ENCODE measurements at regions not wholly inside any gene's neighbourhood (a gene's known extent, or its start where the extent isn't known, plus 50 kb on each side); places are given as distances from the start of the nearest gene placed in this dataset.

GRCh38 chr15:24858737-24859601 lies 95.8 kb upstream of the SNRPN start:
- intact Hi-C loops (cut with DNase I) = no loop called here
- Histone ChIP-seq H3K36me3 (no peaks in the 10 kb centered on the region), H3K4me1 (no peaks in the 10 kb centered on the region), H3K4me3 (no peak overlapping the region), H3K9me3 (peaks cover 0 to 7% of the 10 kb centered on the region in 2 donors), H3K27ac (no peak overlapping the region), H3K27me3 (peaks cover 3 to 25% of the 10 kb centered on the region in 2 donors)
- no peak for ATAC-seq
- no peak for TF ChIP-seq CTCF (IDR thresholded peaks at IDR 0.05)
- no peak for DNase-seq

- H3K4me3 ChIP-seq = no peak overlapping the region
- DNase-seq (no peak), ATAC-seq (no peak)
- intact Hi-C loops (cut with DNase I) = no loop called here
- no peaks in the 10 kb centered on the region for H3K36me3 ChIP-seq
- no peak for TF ChIP-seq CTCF (IDR thresholded peaks at IDR 0.05)
- peaks cover 0 to 2% of the 10 kb centered on the region in 2 donors for H3K9me3 ChIP-seq
- H3K27me3 ChIP-seq = peaks cover 3 to 24% of the 10 kb centered on the region in 2 donors
- no peak overlapping the region for H3K27ac ChIP-seq
- H3K4me1 ChIP-seq = no peaks in the 10 kb centered on the region
Observed at GRCh38 chr15:24861014-24861690, 93.6 kb upstream of the SNRPN start.

GRCh38 chr15:24862726-24863521 lies 91.9 kb upstream of the SNRPN start:
- no peak for ATAC-seq
- intact Hi-C loops (cut with DNase I) = no loop called here
- Histone ChIP-seq H3K4me1 (no peaks in the 10 kb centered on the region), H3K27me3 (peaks cover 0 to 8% of the 10 kb centered on the region in 2 donors), H3K36me3 (no peaks in the 10 kb centered on the region), H3K4me3 (no peak overlapping the region), H3K9me3 (peaks cover 0 to 9% of the 10 kb centered on the region in 2 donors), H3K27ac (no peak overlapping the region)
- no peak for TF ChIP-seq CTCF (IDR thresholded peaks at IDR 0.05)
- DNase-seq = no peak

- H3K4me3 ChIP-seq = no peak overlapping the region
- H3K27me3 ChIP-seq = no peaks in the 10 kb centered on the region
- DNase-seq (no peak), ATAC-seq (no peak)
- H3K36me3 ChIP-seq = no peaks in the 10 kb centered on the region
- H3K9me3 ChIP-seq = peaks cover 0 to 9% of the 10 kb centered on the region in 2 donors
- no peak overlapping the region for H3K27ac ChIP-seq
- intact Hi-C loops (cut with DNase I) = no loop called here
- TF ChIP-seq CTCF (IDR thresholded peaks at IDR 0.05) = no peak
- H3K4me1 ChIP-seq = no peaks in the 10 kb centered on the region
Observed at GRCh38 chr15:24865303-24865702, 89.5 kb upstream of the SNRPN start.
